SK-N-SH (cell line): ENCODE measurements at regions not wholly inside any gene's neighbourhood (a gene's known extent, or its start where the extent isn't known, plus 50 kb on each side); places are given as distances from the start of the nearest gene placed in this dataset.

Experiments used
- CTCF ChIA-PET: fragments of 300-600, 350-600 bp; formaldehyde crosslinking; extraction: SDS; loops from one replicate; lab custom pipeline; 2021; lab: Yijun Ruan, JAX
- POLR2A ChIA-PET: fragments of 350-600 bp; sonication (Branson Sonifier 250); formaldehyde crosslinking; extraction: SDS; loops from one replicate; lab custom pipeline; 2020; ENCODE audit warnings: antibody characterized with exemption, inconsistent platforms; lab: Yijun Ruan, JAX
- DNase-seq: peaks from one replicate; pipeline ENCODE4 v3.0.0; 2012
- H2AFZ ChIP-seq: fragments of 200-600 bp; sonication (generic); 2 replicates; pipeline ENCODE4 v1.8.1; 2016; ENCODE audit warnings: antibody characterized with exemption, mild to moderate bottlenecking, low read depth
- H3F3A ChIP-seq: fragments of 200-600 bp; sonication (generic); replicated peaks from 2 replicates; pipeline ENCODE3; 2016; ENCODE audit warnings: antibody characterized with exemption, mild to moderate bottlenecking; ENCODE audit not compliant: insufficient read depth
- H3K27ac ChIP-seq, 2 experiments: fragments of 200-500 bp in 1 of 2; fragments of 200-600 bp in 1 of 2; sonication (Bioruptor generic) in 1 of 2; sonication (generic), shearing (Covaris generic) in 1 of 2; 2 replicates each; pipeline versions ENCODE4 v1.5.1 to v1.6.1; 2014 to 2016; ENCODE audit warnings: low read depth in 2 of 2, inconsistent platforms in 1 of 2, low read length in 1 of 2, mild to moderate bottlenecking in 1 of 2, mixed read lengths in 1 of 2
- H3K27me3 ChIP-seq: fragments of 200-600 bp; sonication (generic), shearing (Covaris generic); 2 replicates; pipeline ENCODE4 v1.6.1; 2016; ENCODE audit warnings: mixed run types; ENCODE audit not compliant: insufficient read depth
- H3K36me3 ChIP-seq, 2 experiments: fragments of 200-500 bp in 1 of 2; fragments of 200-600 bp in 1 of 2; sonication (Bioruptor generic) in 1 of 2; sonication (generic) in 1 of 2; replicated peaks in 1 of 2; 2 replicates each; pipeline versions ENCODE3 to v1.5.1; 2014 to 2016; ENCODE audit warnings: low read length in 1 of 2, mild to moderate bottlenecking in 1 of 2; ENCODE audit not compliant: insufficient read depth in 2 of 2, control insufficient read depth in 1 of 2
- H3K4me1 ChIP-seq, 2 experiments: fragments of 200-500 bp in 1 of 2; fragments of 200-600 bp in 1 of 2; sonication (Bioruptor generic) in 1 of 2; sonication (generic), shearing (Covaris generic) in 1 of 2; 2 replicates each; pipeline versions ENCODE4 v1.5.1 to v1.6.1; 2014 to 2016; ENCODE audit warnings: low read depth in 1 of 2, low read length in 1 of 2, mixed run types in 1 of 2; ENCODE audit not compliant: insufficient read depth in 2 of 2, control insufficient read depth in 1 of 2
- H3K4me2 ChIP-seq: fragments of 200-600 bp; sonication (generic), shearing (Covaris generic); 2 replicates; pipeline ENCODE4 v1.6.1; 2017; ENCODE audit warnings: mixed run types
- H3K4me3 ChIP-seq, 2 experiments: fragments of 200-500 bp in 1 of 2; fragments of 200-600 bp in 1 of 2; sonication (Bioruptor generic) in 1 of 2; sonication (generic), shearing (Covaris generic) in 1 of 2; 2 replicates each; pipeline versions ENCODE4 v1.5.1 to v1.8.1; 2014 to 2016; ENCODE audit warnings: low read depth in 2 of 2, inconsistent platforms in 1 of 2, low read length in 1 of 2, mild to moderate bottlenecking in 1 of 2, mixed read lengths in 1 of 2, moderate library complexity in 1 of 2
- H3K79me2 ChIP-seq: fragments of 200-600 bp; sonication (generic); 2 replicates; pipeline ENCODE4 v1.8.1; 2017; ENCODE audit warnings: mild to moderate bottlenecking; ENCODE audit not compliant: insufficient read depth
- H3K9ac ChIP-seq: fragments of 200-600 bp; sonication (generic); 2 replicates; pipeline ENCODE4 v1.6.1; 2017; ENCODE audit warnings: mixed run types
- H3K9me2 ChIP-seq: fragments of 200-600 bp; sonication (generic); 2 replicates; pipeline ENCODE4 v1.6.1; 2017; ENCODE audit warnings: mixed run types
- H3K9me3 ChIP-seq: fragments of 200-600 bp; sonication (generic); 2 replicates; pipeline ENCODE4 v1.6.1; 2017; ENCODE audit warnings: mixed run types, mild to moderate bottlenecking, moderate library complexity
- H4K20me1 ChIP-seq: fragments of 200-600 bp; sonication (generic); 2 replicates; pipeline ENCODE4 v1.6.1; 2017; ENCODE audit warnings: mild to moderate bottlenecking, mixed run types; ENCODE audit not compliant: insufficient read depth
- CHD2 ChIP-seq: fragments of 150-350 bp; IDR thresholded peaks from 2 replicates; pipeline ENCODE4 v1.6.1; 2018; ENCODE audit warnings: low read length; ENCODE audit not compliant: partially characterized antibody
- FOSL2 ChIP-seq: IDR thresholded peaks from 2 replicates; pipeline ENCODE4 v1.4.0; 2012; ENCODE audit warnings: low read depth, mild to moderate bottlenecking, moderate library complexity, borderline replicate concordance
- FOXM1 ChIP-seq: IDR thresholded peaks from 2 replicates; pipeline ENCODE4 v1.4.0; 2012; ENCODE audit warnings: low read depth, mild to moderate bottlenecking
- IRF3 ChIP-seq: fragments of 150-350 bp; IDR thresholded peaks from 2 replicates; pipeline ENCODE4 v1.6.1; 2016; ENCODE audit warnings: mild to moderate bottlenecking, low read depth, low read length
- JUND ChIP-seq: IDR thresholded peaks from 2 replicates; pipeline ENCODE4 v1.4.0; 2012
- MAX ChIP-seq: IDR thresholded peaks from 2 replicates; pipeline ENCODE4 v1.4.0; 2012; ENCODE audit warnings: low read depth
- PBX3 ChIP-seq: IDR thresholded peaks from 2 replicates; pipeline ENCODE4; 2012
- POLR2AphosphoS5 ChIP-seq: IDR thresholded peaks from 2 replicates; pipeline ENCODE4 v1.6.1; 2012; ENCODE audit warnings: low read depth, low read length
- RCOR1 ChIP-seq: fragments of 150-350 bp; IDR thresholded peaks from 2 replicates; pipeline ENCODE4 v1.6.1; 2017; ENCODE audit warnings: antibody characterized with exemption, low read length
- REST ChIP-seq: IDR thresholded peaks from 2 replicates; pipeline ENCODE4 v1.6.1; 2012; ENCODE audit warnings: mild to moderate bottlenecking, low read depth, low read length, moderate library complexity
- TAF1 ChIP-seq: IDR thresholded peaks from 2 replicates; pipeline ENCODE4 v1.6.1; 2012; ENCODE audit warnings: low read depth, mild to moderate bottlenecking, low read length, moderate library complexity, borderline replicate concordance
- ZBTB33 ChIP-seq: IDR thresholded peaks from 2 replicates; pipeline ENCODE4 v1.4.0; 2012; ENCODE audit warnings: low read depth, borderline replicate concordance
- WGBS: methylation state at CpG from one replicate; pipeline ENCODE4 v1.1.6; 2017; ENCODE audit warnings: low lambda C conversion rate; 5-methylcytosine and 5-hydroxymethylcytosine counted together

GRCh38 chr12:86429824-86430223, 173.6 kb upstream of the MGAT4C start:
- POLR2A ChIA-PET = no interaction called here
- Histone ChIP-seq H3K4me1 (no peaks in the 10 kb centered on the region), H4K20me1 (no peaks in the 10 kb centered on the region), H3K27ac (no peak overlapping the region), H2AFZ (no peak overlapping the region), H3K36me3 (no peaks in the 10 kb centered on the region), H3K4me2 (no peak overlapping the region), H3K9me3 (peaks cover 6% of the 10 kb centered on the region), H3K9ac (no peak overlapping the region), H3K9me2 (no peaks in the 10 kb centered on the region), H3K4me3 (no peak overlapping the region), H3F3A (no peaks in the 10 kb centered on the region), H3K27me3 (no peaks in the 10 kb centered on the region), H3K79me2 (no peaks in the 10 kb centered on the region)
- CTCF ChIA-PET = no interaction called here
- TF ChIP-seq POLR2AphosphoS5 (no peak), MAX (no peak), TAF1 (no peak), FOSL2 (no peak)
- WGBS = 62% methylated on average over 1 of the region's 1 CpG
- DNase-seq = no peak

- no peak for TF ChIP-seq IRF3
- TF ChIP-seq PBX3 = no peak
- no peak for TF ChIP-seq FOXM1
- no peak for TF ChIP-seq MAX
- TF ChIP-seq RCOR1 = no peak
- TF ChIP-seq REST = no peak
- TF ChIP-seq JUND = no peak
- no peak for TF ChIP-seq CHD2
- no peak for TF ChIP-seq ZBTB33
- no peak for TF ChIP-seq FOSL2
- Histone ChIP-seq H4K20me1 (no peaks in the 10 kb centered on the region), H3K79me2 (no peaks in the 10 kb centered on the region), H3K4me1 (no peaks in the 10 kb centered on the region), H3K9me3 (no peaks in the 10 kb centered on the region), H3K9ac (no peak overlapping the region), H3K4me2 (no peak overlapping the region), H2AFZ (no peak overlapping the region), H3K9me2 (0 out of 2 replicates have a peak, but pooled peaks cover 3% of the 10 kb centered on the region), H3K4me3 (no peak overlapping the region), H3F3A (no peaks in the 10 kb centered on the region), H3K27ac (no peak overlapping the region), H3K36me3 (no peaks in the 10 kb centered on the region), H3K27me3 (no peaks in the 10 kb centered on the region)
- ChIA-PET POLR2A (no interaction called here), CTCF (no interaction called here)
- DNase-seq = no peak
- WGBS = 93% methylated on average over 8 of the region's 8 CpGs
These were observed 165.1 kb upstream of the MGAT4C start for GRCh38 chr12:86421333-86421732.
